NCI-H2227 treated with DMSO at 0.1 percent for 48 hours (cell line): ENCODE measurements at regions not wholly inside any gene's neighbourhood (a gene's known extent, or its start where the extent isn't known, plus 50 kb on each side); places are given as distances from the start of the nearest gene placed in this dataset.

Experiments used
- DNase-seq: peaks from one replicate; lab custom pipeline; 2025; lab: John Stamatoyannopoulos, UW

GRCh38 chr13:106678646-106679418 lies 110.9 kb upstream of the ARGLU1 start:
- DNase-seq: no peak

GRCh38 chr13:106675311-106675710 lies 107.4 kb upstream of the ARGLU1 start:
- DNase-seq: no peak

GRCh38 chr13:106660746-106661625 lies 93.0 kb upstream of the ARGLU1 start:
- DNase-seq: no peak

GRCh38 chr13:106657104-106657503 lies 89.2 kb upstream of the ARGLU1 start:
- DNase-seq: no peak

- DNase-seq: no peak
Measured at GRCh38 chr13:106656186-106656585, 88.2 kb upstream of the ARGLU1 start.

- DNase-seq: no peak
Measured at GRCh38 chr13:106651442-106651841, 83.5 kb upstream of the ARGLU1 start.

- no peak for DNase-seq
Measured at GRCh38 chr13:106650690-106651205, 82.8 kb upstream of the ARGLU1 start.

GRCh38 chr13:106649495-106649894 lies 81.6 kb upstream of the ARGLU1 start:
- no peak for DNase-seq

GRCh38 chr13:106640515-106640914 lies 72.6 kb upstream of the ARGLU1 start:
- no peak for DNase-seq

GRCh38 chr13:106637519-106637918 lies 69.6 kb upstream of the ARGLU1 start:
- no peak for DNase-seq

- no peak for DNase-seq
Measured at GRCh38 chr13:106636492-106636891, 68.6 kb upstream of the ARGLU1 start.

GRCh38 chr13:106635616-106636015 lies 67.7 kb upstream of the ARGLU1 start:
- no peak for DNase-seq

GRCh38 chr13:106633321-106633720 lies 65.4 kb upstream of the ARGLU1 start:
- no peak for DNase-seq

GRCh38 chr13:106630650-106631049 lies 62.7 kb upstream of the ARGLU1 start:
- DNase-seq: no peak

- DNase-seq: no peak
Measured at GRCh38 chr13:106630162-106630561, 62.2 kb upstream of the ARGLU1 start.

- DNase-seq: no peak
Measured at GRCh38 chr13:106628936-106629659, 61.2 kb upstream of the ARGLU1 start.

- DNase-seq: no peak
Measured at GRCh38 chr13:106626473-106626872, 58.5 kb upstream of the ARGLU1 start.

- no peak for DNase-seq
Measured at GRCh38 chr13:106625578-106625977, 57.6 kb upstream of the ARGLU1 start.

GRCh38 chr13:106623799-106624460 lies 56.0 kb upstream of the ARGLU1 start:
- no peak for DNase-seq

- no peak for DNase-seq
Measured at GRCh38 chr13:106621833-106622232, 53.9 kb upstream of the ARGLU1 start.

GRCh38 chr13:106619688-106620555 lies 52.0 kb upstream of the ARGLU1 start:
- DNase-seq: peak; percentile 9
